Astrocyte (in vitro differentiated cells and primary cell): ENCODE measurements at regions not wholly inside any gene's neighbourhood (a gene's known extent, or its start where the extent isn't known, plus 50 kb on each side); places are given as distances from the start of the nearest gene placed in this dataset.

Experiments used
- CTCF ChIP-seq: IDR thresholded peaks from 2 replicates; pipeline ENCODE4 v1.5.1; 2011; ENCODE audit warnings: low read depth, mild to moderate bottlenecking, inconsistent platforms, low read length, moderate library complexity; ENCODE audit not compliant: insufficient read depth
- EZH2 ChIP-seq: IDR thresholded peaks from 2 replicates; pipeline ENCODE4 v1.6.1; 2012; ENCODE audit warnings: mild to moderate bottlenecking, low read length, inconsistent platforms; ENCODE audit not compliant: insufficient read depth

- no peak for TF ChIP-seq CTCF
- no peak for TF ChIP-seq EZH2
Observed at GRCh38 chr4:31204874-31205273, 484.7 kb downstream of the PCDH7 start.
